Transverse colon (tissue), 3 donors: ENCODE measurements at regions not wholly inside any gene's neighbourhood (a gene's known extent, or its start where the extent isn't known, plus 50 kb on each side); places are given as distances from the start of the nearest gene placed in this dataset.

Experiments
- POLR2A ChIP-seq: fragments of 450-650 bp; IDR thresholded peaks from one replicate; pipeline ENCODE4 v1.6.1; 2016; ENCODE audit warnings: antibody characterized with exemption, mild to moderate bottlenecking, moderate library complexity
- TF ChIP-seq, protein P1 (sequence below), 5 experiments: fragments of 200-600 bp in 3 of 5; fragments of 450-650 bp in 2 of 5; sonication (generic) in 3 of 5; IDR thresholded peaks; 1 replicate in 2 of 5; 2 replicates in 3 of 5; pipeline ENCODE4 v1.5.1; 2016 to 2017; ENCODE audit warnings: antibody characterized with exemption in 5 of 5, inconsistent platforms in 3 of 5, mild to moderate bottlenecking in 2 of 5, moderate library complexity in 1 of 5

DNA sequence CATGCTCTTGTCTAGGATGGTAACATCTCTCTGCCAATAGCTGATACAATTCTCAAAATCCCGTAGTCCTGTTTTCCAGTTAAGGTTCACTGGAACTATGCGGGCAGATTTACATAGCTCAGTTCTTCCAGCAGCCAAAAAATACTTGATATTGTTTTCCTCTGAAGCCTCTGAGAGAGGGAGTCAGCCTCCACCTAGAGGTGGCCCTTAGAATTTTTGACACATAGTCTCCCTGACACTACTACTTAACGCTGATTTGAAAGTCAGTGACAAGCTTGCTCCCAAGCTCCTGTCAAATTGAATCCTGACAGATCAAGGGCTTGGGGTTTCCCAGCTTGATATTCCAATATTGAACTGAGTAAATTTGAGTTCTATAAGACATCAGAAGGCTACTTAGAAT lies 1780.1 kb downstream of the TP53TG3F start:
- TF ChIP-seq, protein P1, sequence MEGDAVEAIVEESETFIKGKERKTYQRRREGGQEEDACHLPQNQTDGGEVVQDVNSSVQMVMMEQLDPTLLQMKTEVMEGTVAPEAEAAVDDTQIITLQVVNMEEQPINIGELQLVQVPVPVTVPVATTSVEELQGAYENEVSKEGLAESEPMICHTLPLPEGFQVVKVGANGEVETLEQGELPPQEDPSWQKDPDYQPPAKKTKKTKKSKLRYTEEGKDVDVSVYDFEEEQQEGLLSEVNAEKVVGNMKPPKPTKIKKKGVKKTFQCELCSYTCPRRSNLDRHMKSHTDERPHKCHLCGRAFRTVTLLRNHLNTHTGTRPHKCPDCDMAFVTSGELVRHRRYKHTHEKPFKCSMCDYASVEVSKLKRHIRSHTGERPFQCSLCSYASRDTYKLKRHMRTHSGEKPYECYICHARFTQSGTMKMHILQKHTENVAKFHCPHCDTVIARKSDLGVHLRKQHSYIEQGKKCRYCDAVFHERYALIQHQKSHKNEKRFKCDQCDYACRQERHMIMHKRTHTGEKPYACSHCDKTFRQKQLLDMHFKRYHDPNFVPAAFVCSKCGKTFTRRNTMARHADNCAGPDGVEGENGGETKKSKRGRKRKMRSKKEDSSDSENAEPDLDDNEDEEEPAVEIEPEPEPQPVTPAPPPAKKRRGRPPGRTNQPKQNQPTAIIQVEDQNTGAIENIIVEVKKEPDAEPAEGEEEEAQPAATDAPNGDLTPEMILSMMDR (IDR thresholded peaks at IDR 0.05) = no peak
- no peak for TF ChIP-seq POLR2A
